GM19438 (cell line): ENCODE measurements at regions not wholly inside any gene's neighbourhood (a gene's known extent, or its start where the extent isn't known, plus 50 kb on each side); places are given as distances from the start of the nearest gene placed in this dataset.

ENCODE experiments used
- ATAC-seq: cut with Tn5 transposase; IDR thresholded peaks from one replicate; pipeline ENCODE4 v1.9.1; 2021; ENCODE audit warnings: low read depth; ENCODE audit not compliant: unreplicated experiment

- no peak for ATAC-seq
These were observed 343.5 kb upstream of the MANEA start for GRCh38 chr6:95233879-95234278.

GRCh38 chr6:95240514-95240913, 336.8 kb upstream of the MANEA start:
- ATAC-seq, result no peak

GRCh38 chr6:95242560-95242959, 334.8 kb upstream of the MANEA start:
- no peak for ATAC-seq

- ATAC-seq, result no peak
These were observed 334.3 kb upstream of the MANEA start for GRCh38 chr6:95243053-95243452.

- ATAC-seq, result no peak
These were observed 332.6 kb upstream of the MANEA start for GRCh38 chr6:95244751-95245150.

- no peak for ATAC-seq
These were observed 328.8 kb upstream of the MANEA start for GRCh38 chr6:95248499-95248898.

GRCh38 chr6:95249175-95249574, 328.2 kb upstream of the MANEA start:
- no peak for ATAC-seq

- no peak for ATAC-seq
These were observed 327.7 kb upstream of the MANEA start for GRCh38 chr6:95249661-95250060.

- no peak for ATAC-seq
These were observed 313.5 kb upstream of the MANEA start for GRCh38 chr6:95263840-95264239.

- ATAC-seq, result no peak
These were observed 310.6 kb upstream of the MANEA start for GRCh38 chr6:95266537-95267258.

- no peak for ATAC-seq
These were observed 302.6 kb upstream of the MANEA start for GRCh38 chr6:95274686-95275235.

- no peak for ATAC-seq
These were observed 297.7 kb upstream of the MANEA start for GRCh38 chr6:95279616-95280015.

GRCh38 chr6:95280686-95281273, 296.6 kb upstream of the MANEA start:
- no peak for ATAC-seq

GRCh38 chr6:95285881-95286280, 291.5 kb upstream of the MANEA start:
- no peak for ATAC-seq

- ATAC-seq, result no peak
These were observed 290.5 kb upstream of the MANEA start for GRCh38 chr6:95286874-95287273.

- no peak for ATAC-seq
These were observed 289.1 kb upstream of the MANEA start for GRCh38 chr6:95288251-95288650.

GRCh38 chr6:95292011-95292410, 285.3 kb upstream of the MANEA start:
- no peak for ATAC-seq

- no peak for ATAC-seq
These were observed 284.1 kb upstream of the MANEA start for GRCh38 chr6:95293257-95293656.

GRCh38 chr6:95294043-95294442, 283.3 kb upstream of the MANEA start:
- ATAC-seq, result no peak

GRCh38 chr6:95309545-95309944, 267.8 kb upstream of the MANEA start:
- no peak for ATAC-seq

- no peak for ATAC-seq
These were observed 259.2 kb upstream of the MANEA start for GRCh38 chr6:95318137-95318536.

GRCh38 chr6:95321126-95321525, 256.2 kb upstream of the MANEA start:
- ATAC-seq, result no peak
